Nephron (organoid): ENCODE measurements at regions not wholly inside any gene's neighbourhood (a gene's known extent, or its start where the extent isn't known, plus 50 kb on each side); places are given as distances from the start of the nearest gene placed in this dataset.

Source experiments
- H3K27ac Mint-ChIP-seq, 3 experiments: 2 replicates each; pipeline ENCODE4 v1.8.0; 2020; ENCODE audit warnings: mixed read lengths in 3 of 3, mild to moderate bottlenecking in 2 of 3, moderate library complexity in 1 of 3
- H3K27me3 Mint-ChIP-seq: 2 replicates; pipeline ENCODE4 v1.8.0; 2021; ENCODE audit warnings: low read depth, mild to moderate bottlenecking, moderate library complexity, mixed read lengths
- H3K36me3 Mint-ChIP-seq: 2 replicates; pipeline ENCODE4 v1.8.0; 2020; ENCODE audit warnings: low read depth, mixed read lengths
- H3K4me1 Mint-ChIP-seq: 2 replicates; pipeline ENCODE4 v1.8.0; 2020; ENCODE audit warnings: mixed read lengths
- H3K4me3 Mint-ChIP-seq, 3 experiments: 2 replicates each; pipeline ENCODE4 v1.8.0; 2020; ENCODE audit warnings: mild to moderate bottlenecking in 3 of 3, mixed read lengths in 3 of 3, moderate library complexity in 2 of 3
- H3K9me3 Mint-ChIP-seq: 2 replicates; pipeline ENCODE4 v1.8.0; 2020; ENCODE audit warnings: mixed read lengths
- CTCF ChIP-seq, 3 experiments: fragments of 200-600 bp; sonication (generic); IDR thresholded peaks; one replicate each; pipeline ENCODE4 v1.5.0; 2021; ENCODE audit warnings: antibody characterized with exemption in 3 of 3; ENCODE audit not compliant: unreplicated experiment in 3 of 3

- Mint-ChIP-seq H3K4me3 (no peak overlapping the region), H3K4me1 (peaks cover 5% of the 10 kb centered on the region), H3K27ac (no peak overlapping the region), H3K27me3 (no peaks in the 10 kb centered on the region), H3K9me3 (no peaks in the 10 kb centered on the region), H3K36me3 (no peaks in the 10 kb centered on the region)
- no peak for TF ChIP-seq CTCF (IDR thresholded peaks at IDR 0.05; ENCODE audit: unreplicated experiment in 3 of 3)
Measured at GRCh38 chr11:25899617-25900160, 432.2 kb upstream of the ANO3 start.

GRCh38 chr11:25900814-25901213 is 431.1 kb upstream of the ANO3 start:
- H3K36me3 Mint-ChIP-seq: no peaks in the 10 kb centered on the region
- H3K4me3 Mint-ChIP-seq: no peak overlapping the region
- H3K9me3 Mint-ChIP-seq: no peaks in the 10 kb centered on the region
- no peak overlapping the region for H3K27ac Mint-ChIP-seq
- TF ChIP-seq CTCF (IDR thresholded peaks at IDR 0.05; ENCODE audit: unreplicated experiment in 3 of 3): no peak
- H3K27me3 Mint-ChIP-seq: no peaks in the 10 kb centered on the region
- peaks cover 5% of the 10 kb centered on the region for H3K4me1 Mint-ChIP-seq

- Mint-ChIP-seq H3K4me1 (peaks cover 5% of the 10 kb centered on the region), H3K36me3 (no peaks in the 10 kb centered on the region), H3K9me3 (no peaks in the 10 kb centered on the region), H3K27ac (no peak overlapping the region), H3K27me3 (no peaks in the 10 kb centered on the region), H3K4me3 (no peak overlapping the region)
- no peak for TF ChIP-seq CTCF (IDR thresholded peaks at IDR 0.05; ENCODE audit: unreplicated experiment in 3 of 3)
Measured at GRCh38 chr11:25901415-25901814, 430.5 kb upstream of the ANO3 start.

- no peak overlapping the region for H3K4me3 Mint-ChIP-seq
Measured at GRCh38 chr11:25902476-25902875, 429.5 kb upstream of the ANO3 start.

GRCh38 chr11:25908726-25909125 is 423.2 kb upstream of the ANO3 start:
- Mint-ChIP-seq H3K27ac (no peak overlapping the region), H3K4me1 (peaks cover 5% of the 10 kb centered on the region), H3K4me3 (no peak overlapping the region), H3K9me3 (no peaks in the 10 kb centered on the region), H3K27me3 (no peaks in the 10 kb centered on the region), H3K36me3 (no peaks in the 10 kb centered on the region)
- no peak for TF ChIP-seq CTCF (IDR thresholded peaks at IDR 0.05; ENCODE audit: unreplicated experiment in 3 of 3)

More at GRCh38 chr11:25902476-25902875, 429.5 kb upstream of the ANO3 start:
- Mint-ChIP-seq H3K27me3 (no peaks in the 10 kb centered on the region), H3K36me3 (no peaks in the 10 kb centered on the region), H3K4me1 (peaks cover 1% of the 10 kb centered on the region), H3K9me3 (no peaks in the 10 kb centered on the region), H3K27ac (no peak overlapping the region)
- TF ChIP-seq CTCF (IDR thresholded peaks at IDR 0.05; ENCODE audit: unreplicated experiment in 3 of 3): no peak

GRCh38 chr11:25910086-25910485 is 421.8 kb upstream of the ANO3 start:
- H3K27ac Mint-ChIP-seq: peak overlapping the region in 1 of 3 experiments; percentile 27
- H3K27me3 Mint-ChIP-seq: no peaks in the 10 kb centered on the region
- peaks cover 2% of the 10 kb centered on the region for H3K9me3 Mint-ChIP-seq
- TF ChIP-seq CTCF (IDR thresholded peaks at IDR 0.05; ENCODE audit: unreplicated experiment in 3 of 3): no peak
- H3K36me3 Mint-ChIP-seq: no peaks in the 10 kb centered on the region
- H3K4me3 Mint-ChIP-seq: no peak overlapping the region
- H3K4me1 Mint-ChIP-seq: peaks cover 5% of the 10 kb centered on the region
